Activated CD8-positive, alpha-beta memory T cell treated with anti-CD3 and anti-CD28 coated beads, Interleukin-2, amount 50 U/mL, for 48 hours (primary cell): ENCODE measurements at regions not wholly inside any gene's neighbourhood (a gene's known extent, or its start where the extent isn't known, plus 50 kb on each side); places are given as distances from the start of the nearest gene placed in this dataset.
A peak's percentile ranks its signal among the peaks of the same experiment; 100 is the strongest.

ENCODE experiments used
- DNase-seq: peaks from one replicate; pipeline ENCODE4 v3.0.0-alpha.2; 2020

- DNase-seq = peak; percentile 53
These were observed 66.8 kb upstream of the RFLNA start for GRCh38 chr12:124227951-124228711.

DNA sequence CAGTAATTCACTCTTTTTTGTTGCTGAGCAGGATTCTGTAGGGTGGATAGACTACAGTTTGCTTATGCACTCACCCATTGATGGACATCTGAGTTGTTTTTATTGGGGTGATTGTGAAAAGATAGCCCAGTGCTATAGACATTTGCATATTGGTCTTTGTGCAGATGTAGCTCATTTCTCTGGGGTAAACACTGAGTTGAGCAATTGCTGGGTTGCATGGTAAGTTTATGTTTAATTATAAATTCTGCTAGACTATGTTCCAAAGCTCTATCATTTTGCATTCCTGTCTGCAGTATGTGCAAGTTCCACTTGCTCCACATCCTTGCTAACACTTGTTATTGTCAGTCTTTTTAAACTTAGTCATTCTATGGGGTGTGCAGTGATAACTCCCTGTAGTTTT, 65.4 kb upstream of the RFLNA start:
- no peak for DNase-seq

DNA sequence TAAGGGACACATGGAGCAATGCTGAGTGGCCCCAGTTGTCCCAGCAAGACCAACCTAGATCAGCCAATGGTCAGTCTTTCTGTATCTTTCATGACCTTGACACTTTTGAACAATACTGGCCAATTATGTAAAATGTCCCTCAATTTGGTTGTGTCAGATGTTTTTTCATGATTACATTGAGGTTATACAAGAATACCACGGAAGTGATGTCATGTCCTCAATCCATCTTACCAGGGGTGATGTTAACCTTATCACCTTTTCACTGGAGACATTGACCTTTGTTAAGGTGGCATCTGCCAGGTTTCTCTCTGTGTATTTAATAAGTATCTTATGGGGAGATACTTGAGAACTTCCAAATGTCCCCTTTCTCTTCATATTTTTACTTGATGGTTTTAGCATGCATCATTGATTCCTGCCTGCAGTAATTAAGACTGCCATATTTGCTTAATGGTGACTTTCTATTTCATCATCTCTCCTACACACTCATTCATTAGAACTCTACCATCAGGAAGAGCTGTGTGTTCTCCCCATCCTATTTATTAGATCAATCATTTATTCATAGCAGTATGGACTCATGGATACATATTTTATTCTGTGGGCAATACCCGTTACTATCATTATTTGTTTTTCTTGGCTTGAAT, 64.7 kb upstream of the RFLNA start:
- DNase-seq = no peak

DNA sequence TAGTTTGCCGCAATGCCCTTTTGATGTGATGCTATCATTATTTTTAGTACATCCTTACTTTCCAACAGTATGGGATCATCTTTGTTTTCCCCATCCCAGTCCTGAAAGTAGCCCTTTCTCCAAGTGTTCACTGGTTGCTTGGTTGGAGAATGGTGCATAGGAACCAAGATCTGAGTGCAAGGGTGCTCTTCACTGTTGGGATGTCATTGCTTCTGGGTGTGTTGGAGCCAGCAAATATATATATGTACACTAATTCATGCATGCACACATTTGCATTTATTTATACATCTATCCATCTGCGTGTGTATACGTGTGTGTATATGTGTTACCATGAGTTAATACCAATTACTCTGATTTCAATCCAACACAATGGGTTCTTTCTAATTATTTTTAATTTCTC, 64.1 kb upstream of the RFLNA start:
- DNase-seq = no peak

DNA sequence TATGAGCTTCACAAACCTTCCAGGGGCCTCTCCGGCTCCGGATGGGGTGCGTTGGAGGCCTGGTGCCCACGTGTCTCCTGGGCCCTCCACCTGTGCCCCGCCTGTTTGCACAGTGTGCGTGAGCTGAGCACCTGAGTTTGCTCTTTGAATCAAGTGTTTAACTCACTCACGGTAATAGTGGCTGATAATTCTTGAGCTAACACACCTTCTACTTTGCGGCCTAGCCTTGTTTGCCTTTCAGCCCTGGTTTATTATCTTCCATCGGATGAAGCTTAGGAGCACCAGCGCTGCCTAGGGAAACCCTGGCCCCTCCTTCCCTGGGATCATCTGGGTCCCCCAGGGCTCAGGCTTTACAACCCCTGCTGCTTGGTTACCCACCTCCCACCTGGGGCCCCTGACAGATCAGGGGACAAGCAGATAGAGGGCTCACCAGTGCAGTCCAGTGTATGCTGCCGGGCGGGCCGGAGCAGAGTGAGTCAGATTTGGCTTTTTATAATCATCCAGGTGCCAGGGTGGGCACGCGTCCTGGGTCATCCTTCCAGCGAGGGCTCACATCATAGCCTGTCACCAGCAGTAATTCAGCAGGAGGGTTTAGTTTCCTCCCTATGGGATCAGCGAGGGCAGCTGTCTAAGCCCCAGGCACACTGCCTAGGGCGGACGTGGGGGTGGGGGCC, 62.8 kb upstream of the RFLNA start:
- DNase-seq = no peak

GRCh38 chr12:124232654-124232987, 62.3 kb upstream of the RFLNA start:
- no peak for DNase-seq

DNA sequence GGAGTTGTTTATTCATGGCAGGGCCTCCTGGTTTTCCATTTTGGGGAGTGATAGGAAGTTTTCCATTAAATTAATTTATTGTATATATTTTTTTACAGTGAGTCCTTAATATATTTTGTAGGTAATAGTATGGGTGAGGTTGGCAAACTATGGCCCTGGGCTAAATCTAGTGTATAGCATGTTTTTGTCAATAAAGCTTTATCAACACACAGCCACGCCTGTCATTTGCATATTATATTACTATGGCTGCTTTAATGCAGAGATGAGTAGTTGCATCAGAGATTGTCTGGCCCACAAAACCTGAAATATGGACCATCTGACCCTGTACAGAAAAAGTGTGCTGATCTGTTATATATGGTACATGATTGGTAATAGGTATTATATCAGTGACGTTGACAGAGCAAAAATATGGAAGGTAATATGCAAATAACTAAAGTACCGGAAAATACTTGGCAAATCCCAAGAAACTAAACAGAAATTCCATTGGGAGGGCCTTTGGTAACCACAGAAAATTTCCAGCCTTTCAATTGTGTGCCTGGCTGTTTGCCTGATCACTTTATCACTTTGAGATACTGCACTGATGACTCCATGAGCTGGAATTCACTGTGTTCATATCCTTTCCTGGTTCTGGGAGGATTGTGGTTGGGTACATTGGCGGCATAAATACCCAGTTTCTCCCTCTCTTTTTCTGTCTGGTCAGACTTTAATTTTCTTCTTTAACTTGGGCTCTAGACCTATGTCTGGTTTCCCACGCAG, 61.7 kb upstream of the RFLNA start:
- DNase-seq = no peak

GRCh38 chr12:124233846-124234640, 60.9 kb upstream of the RFLNA start:
- DNase-seq = no peak

DNA sequence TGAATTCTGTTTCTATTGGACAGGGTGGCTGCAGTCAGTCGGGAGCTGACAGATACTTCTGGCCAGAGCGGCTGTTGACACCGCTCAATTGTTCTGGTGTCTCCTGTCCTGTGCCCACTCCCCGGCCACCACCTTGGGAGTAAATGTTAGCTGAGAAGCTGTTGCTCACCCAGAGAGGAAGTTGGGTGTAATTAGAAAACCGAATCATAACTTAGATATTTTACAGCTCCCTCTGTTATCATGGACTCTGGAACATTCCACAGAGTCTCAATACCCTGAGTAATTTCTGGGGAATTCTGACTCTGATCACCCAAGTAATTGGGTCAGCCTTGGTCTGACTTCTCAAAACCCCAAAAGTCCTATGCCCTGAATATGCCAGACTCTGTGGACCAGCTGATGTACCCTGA, 58.3 kb upstream of the RFLNA start:
- DNase-seq = no peak

DNA sequence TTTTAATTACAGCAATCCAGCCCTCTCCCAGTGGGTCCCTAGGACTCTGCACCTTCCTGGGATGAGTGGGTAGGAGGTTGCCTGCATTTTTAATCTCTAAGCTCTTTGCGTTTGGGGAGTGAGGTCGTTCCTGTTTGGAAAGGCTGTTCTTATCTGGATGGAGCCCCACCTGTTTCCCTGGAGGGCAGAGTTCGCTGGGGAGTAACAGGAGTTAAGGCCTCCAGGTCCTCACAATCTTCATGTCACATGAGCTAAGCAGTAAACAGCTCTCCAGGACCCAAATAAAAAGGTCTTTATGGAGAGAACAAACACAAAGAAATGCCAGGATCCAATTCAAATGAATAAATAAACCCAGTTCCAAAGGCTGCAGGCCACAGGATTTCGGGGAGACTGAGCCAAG, 56.0 kb upstream of the RFLNA start:
- no peak for DNase-seq

DNA sequence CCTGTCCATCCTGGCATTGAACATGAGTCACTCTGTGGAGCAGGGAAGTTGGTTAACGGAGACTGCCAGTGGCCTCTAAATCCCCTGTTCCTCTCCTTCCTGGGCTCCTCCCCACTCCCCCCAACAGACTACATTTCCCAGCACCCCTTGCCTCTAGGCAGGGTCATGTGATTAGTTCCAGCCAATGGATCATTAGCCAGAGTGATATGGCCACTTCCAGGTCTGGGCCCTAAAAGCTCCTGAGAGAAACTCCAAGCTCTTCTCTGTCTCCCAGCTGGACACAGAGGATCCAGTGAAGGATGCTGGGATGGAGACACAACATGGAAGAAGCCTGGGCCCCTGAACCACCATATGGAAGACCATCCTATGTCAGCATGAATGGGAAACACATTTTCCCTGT, 54.4 kb upstream of the RFLNA start:
- DNase-seq = no peak

DNA sequence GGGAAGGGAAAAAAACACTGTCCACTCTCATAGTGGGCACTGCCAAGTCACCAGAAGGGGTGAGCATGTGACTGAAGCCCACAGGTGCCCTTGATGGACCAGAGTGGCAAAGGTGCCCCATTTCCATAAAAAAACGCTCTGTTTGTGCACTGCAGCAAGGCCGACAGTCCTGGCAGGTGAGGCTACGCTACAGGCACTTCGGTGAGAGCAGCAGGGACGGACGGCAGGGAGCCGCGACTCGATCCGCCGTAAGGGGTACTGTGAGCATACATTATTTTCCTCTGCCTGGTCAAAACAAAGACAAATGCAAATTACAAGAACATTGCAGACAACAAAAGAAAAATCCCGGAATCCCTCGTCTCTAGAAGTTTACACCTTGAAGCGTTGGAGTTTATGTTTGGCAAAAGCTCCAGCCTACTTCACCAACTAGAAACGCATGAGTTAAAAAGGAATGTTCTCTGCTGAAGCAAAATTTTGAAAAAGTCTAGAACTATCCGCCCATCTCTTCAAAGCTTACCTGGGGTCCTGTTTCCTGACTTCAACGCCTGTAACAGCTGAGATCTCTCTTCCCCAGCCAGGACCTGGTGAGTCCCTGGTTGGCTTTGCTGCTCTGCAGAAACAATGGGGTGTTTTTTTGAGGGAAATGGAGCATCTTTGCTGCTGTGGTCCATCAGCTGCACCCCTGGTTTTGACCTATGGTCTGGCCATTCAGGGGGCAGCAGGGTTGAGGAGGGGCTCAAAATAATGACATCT, 52.9 kb upstream of the RFLNA start:
- no peak for DNase-seq

DNA sequence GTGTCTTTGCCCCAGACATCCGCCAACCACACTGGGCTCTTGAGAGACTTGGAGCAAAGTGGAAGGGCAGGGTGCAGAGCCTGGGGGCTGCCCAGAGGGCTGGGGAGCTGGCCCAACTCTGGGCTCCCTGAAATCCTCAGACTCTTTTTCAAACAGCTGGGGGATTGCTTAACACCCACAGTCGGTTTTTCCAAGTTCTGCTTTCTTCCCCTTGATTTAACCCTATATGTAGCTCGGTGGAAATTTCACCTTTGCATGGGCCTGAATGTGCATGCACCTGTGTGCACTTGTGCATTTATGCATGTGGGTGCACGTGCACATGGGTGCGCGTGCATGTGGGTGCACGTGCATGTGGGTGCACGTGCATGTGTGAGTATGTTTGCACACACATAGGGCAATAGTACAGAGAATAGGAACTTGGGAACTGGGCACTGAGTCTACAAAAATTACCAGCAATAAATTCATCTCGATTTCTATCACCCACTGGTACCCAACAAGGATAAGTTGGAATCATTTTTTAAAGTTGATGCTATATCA, 52.3 kb upstream of the RFLNA start:
- no peak for DNase-seq

GRCh38 chr12:124243936-124244335, 51.0 kb upstream of the RFLNA start:
- no peak for DNase-seq
